Erythroblast (primary cell): ENCODE measurements at regions not wholly inside any gene's neighbourhood (a gene's known extent, or its start where the extent isn't known, plus 50 kb on each side); places are given as distances from the start of the nearest gene placed in this dataset.
"Not testable (repeated sequence)": the region's sequence is repeated elsewhere in the genome, so short reads cannot be mapped to it uniquely, and the experiment has no call there.

ENCODE experiments used
- GATA1 ChIP-seq: IDR thresholded peaks from 2 replicates; pipeline ENCODE4 v1.6.1; 2011; ENCODE audit warnings: low read depth, mild to moderate bottlenecking, control low read depth, low read length, moderate library complexity
- POLR2A ChIP-seq: IDR thresholded peaks from 2 replicates; pipeline ENCODE4 v1.6.1; 2011; ENCODE audit warnings: mild to moderate bottlenecking, low read length

GRCh38 chr21:32877888-32878287 lies 106.3 kb upstream of the PAXBP1 start:
- TF ChIP-seq POLR2A, GATA1: not testable (repeated sequence)
